GM13976 (cell line): ENCODE measurements at regions not wholly inside any gene's neighbourhood (a gene's known extent, or its start where the extent isn't known, plus 50 kb on each side); places are given as distances from the start of the nearest gene placed in this dataset.

Experiments used
- DNase-seq: peaks from one replicate; pipeline ENCODE4 v3.0.0; 2012; ENCODE audit warnings: low spot score
- CTCF ChIP-seq: IDR thresholded peaks from 2 replicates; pipeline ENCODE4 v1.5.1; 2012; ENCODE audit warnings: borderline replicate concordance, mild to moderate bottlenecking; ENCODE audit not compliant: insufficient read depth; ENCODE audit errors: extremely low read depth, missing control alignments, control extremely low read depth
- in situ Hi-C: fragments of 300-500 bp; cut with MboI; formaldehyde crosslinking; loops from one replicate; pipeline ENCODE4 v1.12.0; 2022; ENCODE audit warnings: low sequenced_read_pairs, mixed read lengths, inconsistent platforms; ENCODE audit not compliant: unreplicated experiment

DNA sequence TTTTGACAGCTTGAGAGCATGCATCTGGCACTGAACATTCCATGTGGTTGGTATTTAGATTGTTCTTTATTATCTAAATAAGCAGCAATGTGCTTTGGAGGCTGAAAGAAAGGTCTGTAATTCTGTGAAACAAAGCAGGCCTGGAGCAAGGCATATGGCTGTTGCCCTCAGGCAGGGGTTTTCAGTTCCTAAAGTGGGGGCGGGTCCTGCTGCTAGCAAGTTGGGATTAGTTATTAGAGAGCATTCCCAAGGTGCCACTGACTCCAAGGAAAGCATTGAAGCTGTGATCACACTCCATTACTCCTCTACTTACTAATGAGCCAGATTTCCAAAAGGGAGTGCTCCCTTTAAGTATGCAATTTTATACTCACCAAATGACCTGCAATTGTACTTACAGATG, 432.2 kb downstream of the OLFM4 start:
- no peak for DNase-seq
- in situ Hi-C loops = no loop called here
- no peak for TF ChIP-seq CTCF

GRCh38 chr13:53463106-53463505, 434.5 kb downstream of the OLFM4 start:
- no peak for DNase-seq
- TF ChIP-seq CTCF = no peak
- in situ Hi-C loops = no loop called here

DNA sequence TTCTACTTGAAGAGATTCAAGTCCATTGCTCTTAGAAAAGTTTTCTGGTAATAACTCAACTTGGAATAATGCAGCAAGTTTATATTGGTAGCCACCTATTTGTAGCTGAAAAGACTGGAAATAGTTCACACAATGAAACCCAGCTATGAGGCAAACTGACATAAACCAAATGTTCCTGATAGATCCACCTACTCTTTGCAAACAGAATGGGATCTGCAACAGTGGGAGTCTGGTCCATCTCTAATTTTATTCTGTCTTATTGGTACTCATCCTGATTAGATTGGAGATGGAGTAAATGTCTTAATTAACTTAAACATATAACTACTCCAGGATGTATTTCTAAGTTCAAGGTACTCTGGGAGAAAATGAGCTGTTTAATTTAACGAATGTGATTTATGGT, 438.0 kb downstream of the OLFM4 start:
- no peak for TF ChIP-seq CTCF
- in situ Hi-C loops = no loop called here
- DNase-seq = no peak

- in situ Hi-C loops = no loop called here
- no peak for DNase-seq
- no peak for TF ChIP-seq CTCF
Observed at GRCh38 chr13:53473397-53473796, 444.8 kb downstream of the OLFM4 start.

DNA sequence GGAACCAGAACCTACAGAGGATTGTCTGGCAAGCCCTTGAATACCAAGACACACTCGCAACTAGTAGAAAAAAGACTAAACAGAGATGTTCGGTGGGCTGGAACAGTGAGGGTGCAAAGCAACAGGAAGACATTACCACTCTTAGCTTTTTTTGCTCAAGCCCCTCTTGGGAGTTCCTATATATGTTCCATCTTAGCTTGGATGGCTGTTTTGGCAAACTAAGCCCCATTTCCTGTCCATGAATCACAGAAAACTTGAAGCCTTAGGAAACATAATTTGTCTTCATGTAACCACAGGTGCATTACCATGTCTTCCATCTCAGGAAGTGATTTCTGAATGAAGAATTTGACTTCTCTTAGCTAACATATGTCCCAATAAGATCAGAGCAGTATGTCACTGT, 446.3 kb downstream of the OLFM4 start:
- DNase-seq = no peak
- in situ Hi-C loops = no loop called here
- TF ChIP-seq CTCF = no peak

- TF ChIP-seq CTCF = no peak
- no peak for DNase-seq
- in situ Hi-C loops = no loop called here
Observed at GRCh38 chr13:53490752-53491151, 462.1 kb downstream of the OLFM4 start.

GRCh38 chr13:53494406-53494805, 465.8 kb downstream of the OLFM4 start:
- no peak for DNase-seq
- in situ Hi-C loops = no loop called here
- no peak for TF ChIP-seq CTCF
